NOMO-1 (cell line): ENCODE measurements at regions not wholly inside any gene's neighbourhood (a gene's known extent, or its start where the extent isn't known, plus 50 kb on each side); places are given as distances from the start of the nearest gene placed in this dataset.
"Not testable (repeated sequence)": the region's sequence is repeated elsewhere in the genome, so short reads cannot be mapped to it uniquely, and the experiment has no call there.

Experiments used
- DNase-seq, 2 experiments: peaks; one replicate each; lab custom pipeline; 2025; ENCODE audit not compliant: unreplicated experiment in 2 of 2; lab: John Stamatoyannopoulos, UW

DNA sequence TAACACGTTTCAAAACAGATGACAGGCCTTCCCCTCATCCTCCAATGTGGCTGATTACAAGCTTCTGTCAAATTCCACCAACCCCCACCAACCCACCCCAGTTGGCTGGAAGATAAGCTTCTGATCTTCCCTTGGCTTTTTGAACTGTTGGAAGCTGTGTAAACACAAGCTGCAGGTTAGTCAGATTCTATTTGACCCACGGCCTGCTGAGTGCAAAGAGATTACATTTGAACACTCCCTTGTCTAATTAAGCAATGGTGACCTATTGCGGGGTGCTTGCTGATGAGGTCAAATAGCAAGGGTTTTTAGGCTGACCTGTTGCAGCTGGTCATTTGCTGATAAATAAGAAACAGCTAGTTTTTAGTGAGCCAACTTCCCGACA, 379.7 kb downstream of the BMP2 start:
- DNase-seq = no peak

DNA sequence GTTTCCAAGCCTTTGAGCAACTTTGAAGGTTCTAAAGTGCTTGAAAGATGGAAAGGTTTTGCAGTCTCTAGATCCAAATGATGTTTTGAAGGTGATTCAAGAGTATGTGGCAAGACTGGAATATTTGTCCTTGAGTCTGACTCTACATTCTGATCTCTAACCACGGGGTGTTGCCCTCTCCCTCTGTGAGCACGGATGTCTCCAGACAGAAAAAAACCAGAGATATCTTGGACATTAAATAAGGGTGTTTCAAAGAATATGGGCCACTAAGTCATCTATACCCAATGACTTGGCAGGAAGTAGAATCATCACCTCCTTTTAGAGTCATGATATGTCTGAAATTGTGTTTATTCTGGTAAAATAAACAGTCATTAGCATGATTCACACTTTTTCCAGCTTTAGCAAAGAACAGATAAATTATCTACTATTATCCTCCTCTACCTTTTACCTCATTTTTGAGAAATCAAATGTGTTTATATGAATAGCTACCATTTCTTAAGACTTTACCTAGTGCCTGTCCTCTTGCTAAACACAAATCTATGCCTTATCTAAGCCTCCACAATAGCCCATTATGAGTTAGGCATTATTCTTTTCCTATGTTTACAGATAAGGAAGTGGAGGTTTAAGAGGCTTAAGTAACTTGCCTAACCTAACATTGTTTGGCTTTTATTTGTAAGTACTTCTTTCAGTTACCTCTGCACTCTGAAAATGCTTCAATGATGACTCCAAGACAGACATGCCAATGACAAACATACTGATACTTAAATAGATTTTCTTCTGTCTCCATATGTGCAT, 384.4 kb downstream of the BMP2 start:
- no peak for DNase-seq

DNA sequence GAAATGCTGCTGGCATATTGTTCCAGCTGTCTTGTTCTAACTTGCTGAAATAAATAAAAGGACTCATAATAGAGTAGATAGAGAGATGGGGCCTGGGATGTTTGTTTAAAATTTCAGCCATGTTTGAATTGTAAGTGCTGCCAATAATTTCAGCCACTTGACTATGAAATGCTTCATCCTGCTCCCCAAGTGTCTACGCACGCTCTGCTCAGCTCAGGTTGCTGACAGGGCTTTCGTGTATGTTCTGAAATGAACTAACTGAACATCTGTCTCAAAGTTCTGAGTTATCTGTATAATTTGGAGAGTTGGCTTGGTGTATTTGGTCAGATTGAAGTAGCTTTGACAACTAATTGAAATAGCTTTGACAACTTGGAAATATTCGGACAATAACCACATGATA, 387.8 kb downstream of the BMP2 start:
- no peak for DNase-seq

DNA sequence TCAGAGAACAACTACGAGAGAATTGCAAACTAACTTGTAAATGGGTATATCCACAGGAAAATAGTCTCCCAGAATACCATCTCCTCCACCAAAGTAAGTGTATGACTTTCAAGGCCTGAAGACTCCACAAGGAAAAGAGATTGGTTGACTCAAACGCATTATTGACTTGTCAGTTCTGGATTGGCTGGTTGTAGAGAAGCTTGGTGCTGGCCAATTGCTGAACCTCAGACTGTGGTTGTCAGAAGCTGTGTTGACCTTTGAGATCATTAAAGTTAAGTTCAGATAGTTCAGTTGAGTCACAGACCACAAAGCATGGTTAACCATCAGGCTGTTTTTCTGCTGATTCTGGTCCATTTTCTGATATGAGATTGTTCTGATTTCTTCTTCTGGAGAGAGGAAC, 388.3 kb downstream of the BMP2 start:
- no peak for DNase-seq

DNA sequence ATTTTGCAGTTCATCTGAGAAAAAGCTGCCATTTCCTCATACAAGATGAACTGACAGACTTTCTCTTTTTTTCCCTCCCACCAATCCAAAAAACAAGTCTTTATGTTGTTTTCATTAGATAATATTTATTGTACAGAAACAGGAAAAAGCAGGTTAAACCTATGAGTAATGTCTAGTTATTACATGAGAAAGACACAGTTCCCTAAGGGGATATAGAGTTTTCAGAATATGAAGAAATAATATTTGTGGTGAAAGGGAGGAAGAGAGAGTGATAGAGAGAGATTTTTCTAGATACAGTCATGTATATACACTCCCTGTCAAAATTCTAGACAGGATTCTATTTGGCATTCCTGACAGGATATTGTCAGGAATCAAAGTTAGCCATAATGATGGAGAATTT, 392.4 kb downstream of the BMP2 start:
- no peak for DNase-seq

DNA sequence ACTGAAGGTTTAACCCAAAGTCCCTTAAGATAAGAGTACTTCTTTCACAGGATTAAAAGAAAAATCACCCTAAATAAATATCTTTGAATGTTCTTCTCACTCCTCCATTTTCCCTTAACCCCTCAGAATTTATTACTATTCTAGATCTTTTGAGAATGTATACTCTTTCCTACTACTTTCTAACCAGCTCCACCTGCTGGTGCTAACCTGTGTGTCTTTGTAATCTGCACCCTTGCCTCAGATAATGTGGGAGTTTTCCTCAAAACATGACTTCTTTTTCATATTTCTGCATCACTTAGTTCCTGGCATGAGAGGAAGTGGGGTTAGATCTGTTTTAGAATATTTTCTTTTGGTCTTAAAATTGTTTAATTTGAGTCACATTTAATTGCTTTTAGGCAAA, 394.2 kb downstream of the BMP2 start:
- DNase-seq = no peak

DNA sequence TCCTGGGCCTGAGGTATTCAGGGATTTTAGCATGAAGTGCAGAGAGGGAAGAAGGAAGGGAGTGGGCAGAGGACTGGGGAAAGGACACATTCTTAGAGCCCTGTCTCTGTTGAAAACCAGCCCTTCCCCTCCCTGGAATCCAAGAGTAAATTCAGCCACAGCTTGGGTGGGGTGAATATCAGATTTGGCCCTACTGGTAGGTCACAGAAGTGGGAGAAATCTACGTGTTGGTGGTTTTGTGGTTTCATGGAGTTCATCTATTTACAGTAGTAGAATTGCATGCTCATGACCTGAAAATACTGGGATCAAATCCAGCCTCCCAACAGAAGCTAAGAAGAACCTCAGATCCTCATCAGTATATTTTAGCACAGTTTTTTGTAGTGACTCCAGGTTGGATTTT, 404.4 kb downstream of the BMP2 start:
- DNase-seq = no peak

DNA sequence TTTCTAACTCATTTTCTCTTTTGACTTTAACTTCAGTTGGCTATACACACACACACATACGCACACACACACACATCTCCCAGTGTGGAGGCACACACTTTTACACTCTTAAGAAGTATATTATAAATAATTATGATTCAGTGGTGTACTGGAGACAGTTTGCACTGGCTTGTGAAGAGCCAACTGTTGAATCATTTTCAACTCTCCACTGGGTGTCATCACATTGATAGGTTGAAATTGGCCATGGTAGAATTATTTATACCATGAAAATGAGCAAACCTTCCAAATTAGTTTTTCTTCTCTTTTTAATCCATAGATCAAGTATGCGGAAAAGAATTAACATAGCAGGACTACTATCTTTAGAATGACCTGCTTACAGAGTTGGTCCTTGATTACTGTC, 407.1 kb downstream of the BMP2 start:
- no peak for DNase-seq

DNA sequence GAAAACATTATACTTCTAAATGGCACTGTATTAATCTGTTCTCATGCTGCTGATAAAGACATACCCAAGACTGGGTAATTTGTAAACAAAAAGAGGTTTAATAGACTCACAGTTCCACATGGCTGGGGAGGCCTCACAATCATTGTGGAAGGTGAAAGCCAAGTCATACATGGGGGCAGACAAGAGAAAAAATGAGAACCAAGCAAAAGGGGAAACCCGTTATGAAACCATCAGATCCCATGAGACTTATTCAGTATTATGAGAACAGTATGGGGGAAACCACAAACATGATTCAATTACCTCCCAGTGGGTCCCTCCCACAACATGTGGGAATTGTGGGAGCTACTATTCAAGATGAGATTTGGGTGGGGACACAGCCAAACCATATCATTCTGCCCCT, 408.3 kb downstream of the BMP2 start:
- not testable (repeated sequence) for DNase-seq

DNA sequence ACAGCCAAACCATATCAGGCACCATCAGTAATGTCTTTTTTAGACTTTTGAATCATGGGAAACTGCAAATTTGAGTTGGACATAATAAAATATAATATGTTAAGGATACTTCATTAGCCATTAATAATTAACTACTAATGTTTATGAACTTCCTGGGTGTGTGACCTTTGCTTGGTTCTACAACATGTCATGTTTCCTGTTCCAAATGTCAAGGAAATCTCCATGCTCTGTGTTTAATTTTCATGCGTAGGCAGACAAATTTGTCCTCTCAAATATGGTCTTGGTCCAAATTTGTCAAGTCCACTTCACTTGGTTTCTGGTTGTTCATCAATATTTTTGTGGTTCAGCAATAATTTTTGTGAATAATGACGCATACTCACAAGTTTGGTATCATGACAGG, 410.5 kb downstream of the BMP2 start:
- no peak for DNase-seq

DNA sequence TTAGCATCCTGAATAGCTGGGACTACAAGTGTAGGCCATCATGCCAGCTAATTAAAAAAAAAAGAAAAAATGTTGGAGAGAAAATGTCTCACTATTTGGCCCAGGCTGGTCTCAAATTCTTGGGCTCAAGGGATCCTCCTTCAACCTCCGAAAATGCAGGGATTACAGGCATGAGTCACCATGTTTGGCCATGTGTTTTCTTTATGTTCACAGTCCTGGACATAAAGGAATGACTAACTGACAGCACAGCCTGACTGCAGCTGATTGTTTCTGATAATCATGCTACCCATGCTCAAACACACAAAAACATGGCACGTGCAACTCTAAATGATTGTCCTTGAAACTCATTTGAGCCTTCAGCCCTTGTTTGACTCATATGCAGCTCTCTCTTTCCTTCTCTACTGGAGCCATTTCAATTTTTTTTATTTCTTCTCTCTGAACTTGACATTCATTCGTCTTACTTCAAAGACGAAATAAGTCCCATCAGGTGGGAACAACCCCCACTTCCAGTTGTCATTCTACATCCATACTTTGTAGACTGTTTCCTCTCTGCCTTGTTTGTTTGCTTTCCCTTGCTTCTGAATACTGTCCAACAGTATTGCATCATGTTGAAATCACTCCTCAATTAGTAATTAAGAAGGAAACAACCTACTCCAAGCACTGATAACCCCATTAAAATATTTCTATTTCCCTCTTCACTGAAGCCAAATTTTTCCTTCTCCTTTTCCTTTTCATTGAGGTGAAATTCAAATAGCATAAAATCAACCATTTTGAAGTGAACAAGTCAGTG, 413.0 kb downstream of the BMP2 start:
- no peak for DNase-seq

DNA sequence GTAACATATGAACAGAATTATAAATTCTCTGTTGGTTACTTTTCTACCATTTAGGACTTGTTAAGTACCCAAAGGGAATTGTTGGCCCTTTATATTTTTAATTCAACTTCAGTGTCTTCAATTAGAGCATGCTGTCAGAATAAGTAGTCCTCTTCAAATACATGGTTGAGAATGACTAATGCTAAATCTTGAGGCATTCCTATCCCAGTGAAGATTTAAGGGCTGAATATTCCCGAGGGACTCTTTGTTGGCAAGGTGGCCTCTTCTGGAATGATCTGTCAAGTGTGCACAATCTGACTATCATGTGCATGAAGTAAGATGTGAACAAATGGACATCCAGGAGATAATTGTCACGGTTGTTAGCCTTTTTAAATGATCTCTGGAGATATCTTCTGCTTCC, 421.7 kb downstream of the BMP2 start:
- no peak for DNase-seq

DNA sequence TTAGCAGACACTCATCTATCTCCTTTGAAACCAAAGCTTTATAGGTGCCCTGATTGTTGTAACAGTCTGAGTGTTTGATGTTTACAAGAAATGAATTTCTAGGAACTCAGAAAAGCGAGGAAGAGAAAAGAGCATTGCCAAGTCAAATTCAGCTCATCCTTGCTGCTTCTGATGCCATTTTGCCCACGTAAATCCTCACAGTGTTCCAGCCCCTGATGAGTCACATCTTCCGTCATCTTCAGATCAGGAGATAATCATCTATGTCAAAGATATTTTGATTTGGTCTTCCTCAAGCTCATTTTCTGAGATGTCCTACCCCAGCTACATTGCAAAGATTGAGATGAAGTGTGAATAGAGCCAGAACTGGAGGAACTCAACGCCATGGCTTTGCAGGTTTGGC, 426.2 kb downstream of the BMP2 start:
- DNase-seq = no peak

DNA sequence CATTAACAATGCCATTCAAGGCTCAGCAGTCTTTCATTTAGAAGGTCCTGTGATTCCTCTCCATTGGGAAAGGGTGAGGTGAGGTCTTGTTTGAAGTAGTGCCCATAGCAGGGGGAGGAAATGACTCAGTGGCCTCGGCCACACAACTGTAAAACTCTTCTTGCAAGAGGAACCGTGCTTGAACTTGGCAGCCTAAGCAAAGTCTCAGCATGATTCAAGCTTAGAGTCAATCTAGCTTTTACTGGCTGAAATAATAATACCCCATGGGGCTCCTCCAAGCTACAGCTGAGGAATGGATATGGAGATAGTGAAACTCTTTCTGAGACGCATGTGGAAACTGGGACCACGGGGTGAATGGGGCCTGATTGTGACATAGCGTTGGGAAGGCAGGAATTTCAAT, 428.2 kb downstream of the BMP2 start:
- DNase-seq = no peak

DNA sequence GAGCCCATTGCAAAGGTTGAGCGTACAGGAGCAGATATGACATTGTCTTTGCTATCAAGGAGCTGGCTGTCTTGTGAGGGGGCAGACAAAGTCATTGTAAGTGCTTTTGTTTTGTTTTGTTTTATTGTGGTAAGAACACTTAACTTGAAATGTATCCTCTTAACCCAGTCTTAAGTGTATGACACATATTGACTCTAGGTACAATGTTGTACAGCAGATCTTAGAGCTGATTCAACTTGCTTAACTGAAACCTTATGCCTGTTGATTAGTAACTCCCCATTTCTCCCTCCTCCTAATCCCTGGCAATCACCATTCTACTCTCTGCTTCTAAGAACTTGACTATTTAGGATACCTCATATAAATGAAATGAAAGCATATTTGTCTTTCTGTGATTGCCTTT, 429.0 kb downstream of the BMP2 start:
- no peak for DNase-seq

DNA sequence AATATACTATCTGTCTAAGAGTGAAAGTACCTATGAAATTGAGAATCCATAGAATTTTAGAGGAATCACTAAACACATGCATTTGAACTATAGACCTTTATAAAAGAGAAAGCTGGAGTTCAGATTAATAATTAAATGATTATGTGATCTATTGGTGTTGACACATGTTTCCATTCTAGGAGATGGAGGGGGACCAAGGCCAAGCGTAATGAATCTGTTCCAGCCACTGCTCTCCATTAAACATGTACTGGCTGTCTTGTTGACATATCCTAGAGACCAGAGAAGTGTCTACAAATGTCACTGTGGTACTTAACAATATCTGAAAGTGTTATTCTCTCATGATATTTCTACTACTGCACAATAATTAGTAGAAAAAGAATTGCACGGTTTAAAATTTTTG, 432.4 kb downstream of the BMP2 start:
- DNase-seq = no peak

DNA sequence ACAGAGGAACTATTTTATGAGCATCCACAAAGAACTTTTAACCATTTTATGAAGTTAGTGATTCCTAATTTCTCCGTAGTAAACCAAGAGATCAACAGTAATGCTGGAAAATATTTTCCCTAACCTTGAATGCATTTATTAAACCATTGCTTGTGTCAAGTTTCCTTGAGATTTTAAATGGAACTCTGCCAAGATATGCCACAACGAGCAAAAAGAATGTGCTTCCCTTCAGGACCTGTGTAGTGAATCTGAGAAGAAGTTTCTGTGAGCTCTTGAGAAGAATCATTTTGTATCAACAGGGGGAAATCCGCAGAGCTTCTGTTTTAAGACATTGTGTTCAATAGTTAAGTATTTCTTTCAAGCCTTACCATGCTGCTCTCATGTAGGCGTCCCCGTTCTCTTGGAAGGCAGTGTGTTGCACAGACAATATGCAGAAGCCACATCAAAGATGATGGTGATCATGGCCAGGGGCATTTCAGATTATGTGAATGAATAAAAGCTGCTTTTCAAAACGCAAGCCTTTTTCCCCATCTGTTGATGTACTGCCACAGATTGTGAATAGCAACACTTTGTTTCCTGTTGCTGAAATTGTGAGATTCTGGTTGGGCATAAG, 439.8 kb downstream of the BMP2 start:
- DNase-seq = no peak

DNA sequence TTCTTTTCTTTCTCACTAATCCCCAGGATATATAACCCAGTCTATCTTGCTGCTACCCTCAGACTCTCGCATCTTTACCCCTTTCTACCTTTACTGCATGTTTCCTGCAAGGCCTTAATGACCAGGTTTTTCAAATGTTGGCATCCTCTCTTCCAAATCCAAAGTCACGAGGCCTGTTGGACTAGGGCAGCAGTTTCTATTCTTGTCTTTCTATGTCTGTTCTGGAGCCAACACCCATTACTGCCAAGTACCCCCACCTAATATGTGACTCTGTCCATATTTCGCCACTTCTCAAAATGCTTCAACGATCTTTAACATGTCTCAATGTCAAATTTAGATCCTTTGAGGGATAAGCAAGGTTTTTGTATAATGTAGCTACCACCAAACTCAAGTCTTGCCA, 443.4 kb downstream of the BMP2 start:
- DNase-seq = no peak

DNA sequence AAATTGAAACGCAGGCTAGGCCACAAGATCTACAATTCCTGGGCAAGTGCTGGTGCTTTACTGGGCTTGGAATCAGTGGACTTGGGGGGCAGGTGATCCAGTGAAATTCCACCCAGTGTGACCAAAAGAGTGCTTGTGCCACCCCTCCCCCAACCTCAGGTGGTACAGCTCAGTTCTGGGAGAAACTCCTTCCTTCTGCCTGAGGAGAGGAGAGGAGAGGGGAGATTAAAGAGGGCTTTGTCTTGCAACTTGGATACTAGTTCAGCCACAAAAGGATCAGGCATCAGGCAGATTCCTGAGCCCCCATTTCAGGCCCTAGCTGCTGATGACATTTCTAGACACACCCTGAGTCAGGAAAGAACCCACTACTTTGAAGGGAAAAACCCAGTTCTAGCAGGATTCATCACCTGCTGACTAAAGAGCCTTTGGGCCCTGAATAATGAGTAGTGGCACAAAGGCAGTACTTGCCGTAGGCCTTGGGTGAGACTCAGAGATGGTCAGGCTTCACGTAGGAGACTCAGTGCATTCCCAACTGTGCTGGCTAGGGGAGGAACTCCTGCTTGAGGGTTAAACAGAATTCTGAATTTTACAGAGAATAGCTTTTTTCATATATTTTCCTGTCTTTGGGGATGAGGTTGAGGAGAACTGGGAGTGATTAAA, 446.7 kb downstream of the BMP2 start:
- no peak for DNase-seq

DNA sequence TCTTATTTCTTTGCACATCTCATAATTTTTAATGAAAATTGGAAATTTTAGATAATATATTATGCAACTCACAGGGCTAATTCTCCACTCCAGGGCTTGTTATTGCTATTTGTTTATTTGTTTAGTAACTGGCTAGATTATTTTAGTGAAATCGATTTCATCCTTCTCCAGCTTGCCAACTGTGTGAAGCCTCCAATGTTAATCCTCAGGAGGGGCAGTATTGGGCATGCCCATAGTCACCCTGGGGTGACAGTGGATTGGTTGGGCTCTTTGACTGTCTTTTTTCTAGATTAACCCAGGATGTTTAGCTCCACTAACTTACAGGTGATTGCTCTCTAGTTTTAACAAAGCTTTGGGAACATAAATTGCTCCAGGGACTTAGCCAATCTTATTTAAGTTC, 450.1 kb downstream of the BMP2 start:
- DNase-seq = no peak

DNA sequence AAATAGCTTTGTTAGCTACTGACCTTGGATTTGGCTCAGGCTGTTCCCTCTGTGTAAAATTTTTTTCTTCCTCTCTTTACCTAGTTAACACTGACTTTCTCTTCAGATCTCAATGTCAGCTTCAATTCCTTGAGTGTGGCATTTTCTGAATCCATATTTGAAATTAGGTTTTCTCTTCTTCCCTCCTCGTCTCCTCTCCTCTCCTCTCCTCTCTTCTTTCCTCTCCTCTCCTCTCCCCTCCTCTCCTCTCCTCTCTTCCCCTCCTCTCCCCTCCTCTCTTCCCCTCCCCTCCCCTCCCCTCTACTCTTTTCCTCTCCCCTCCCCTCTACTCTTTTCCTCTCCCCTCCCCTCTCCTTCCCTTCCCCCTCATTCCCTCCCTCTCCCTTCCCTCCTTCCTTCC, 453.3 kb downstream of the BMP2 start:
- DNase-seq = no peak

DNA sequence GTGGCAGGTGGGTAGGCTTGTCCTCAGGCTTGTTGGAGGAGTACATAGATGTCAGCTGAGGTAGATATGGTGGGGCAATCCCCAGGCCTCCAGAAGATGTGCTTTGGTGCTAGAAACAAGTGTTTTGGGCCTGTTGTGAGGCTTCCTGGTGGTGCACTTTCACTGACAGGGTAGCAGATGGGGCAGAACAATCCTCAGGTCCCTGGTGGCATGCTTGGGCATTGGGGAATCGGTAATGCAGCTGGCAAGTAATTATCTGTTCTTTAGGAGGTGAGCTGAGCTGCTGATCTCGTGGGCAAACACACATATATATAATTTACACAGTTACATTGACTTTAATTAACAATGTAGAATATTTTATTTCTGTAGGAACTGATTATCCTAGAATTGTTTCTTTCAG, 458.7 kb downstream of the BMP2 start:
- no peak for DNase-seq
